ENCODE measurements at regions not wholly inside any gene's neighbourhood (a gene's known extent, or its start where the extent isn't known, plus 50 kb on each side); places are given as distances from the start of the nearest gene placed in this dataset.
"Not testable (repeated sequence)": the region's sequence is repeated elsewhere in the genome, so short reads cannot be mapped to it uniquely, and the experiment has no call there.

GRCh38 chr16:17780181-17780580, 309.4 kb upstream of the XYLT1 start:
- DNase-seq: no peak

DNA sequence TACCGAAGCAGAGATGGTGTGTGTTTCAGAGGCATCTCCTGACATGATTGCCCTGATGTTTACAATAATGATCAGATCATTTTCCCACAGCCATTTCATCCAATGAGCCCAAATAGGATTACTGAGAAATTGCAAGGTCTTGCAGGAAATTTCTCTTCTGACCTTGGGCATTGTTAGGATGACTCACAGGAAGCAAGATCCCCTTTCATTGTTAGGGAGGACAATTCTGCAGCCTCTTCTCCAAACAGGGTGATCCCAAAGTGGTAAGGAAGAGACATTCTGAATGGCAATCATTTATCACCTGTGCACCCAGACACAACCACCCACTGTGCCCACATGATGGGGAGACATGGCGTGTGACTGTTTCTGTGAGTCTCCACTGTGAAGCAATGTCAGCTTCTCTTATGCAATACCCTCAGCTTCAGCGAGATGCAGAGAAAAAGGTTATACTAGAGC, 306.7 kb upstream of the XYLT1 start:
- no peak for DNase-seq

- DNase-seq: no peak
Measured at GRCh38 chr16:17776888-17777287, 306.1 kb upstream of the XYLT1 start.

- no peak for DNase-seq
Measured at GRCh38 chr16:17776465-17776864, 305.7 kb upstream of the XYLT1 start.

DNA sequence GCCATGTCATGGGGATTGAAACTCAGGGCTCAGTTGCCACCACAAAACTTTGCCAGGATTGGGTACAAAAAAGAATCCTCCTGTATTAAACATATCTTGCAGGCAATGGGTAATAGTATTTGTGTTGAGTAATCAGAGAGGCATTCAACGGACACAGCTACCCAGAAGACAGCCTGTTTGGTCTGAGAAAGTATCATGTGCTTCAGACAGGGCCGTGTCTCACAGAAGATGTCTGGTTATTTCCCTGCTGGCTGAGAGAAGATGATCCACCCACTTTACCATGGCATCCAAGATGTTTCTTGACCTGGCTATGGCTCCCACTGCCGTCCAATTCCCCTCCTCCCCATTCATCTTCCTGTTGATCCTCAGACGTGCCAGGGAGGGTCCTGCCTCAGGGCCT, 304.3 kb upstream of the XYLT1 start:
- DNase-seq: no peak

GRCh38 chr16:17773698-17774101, 302.9 kb upstream of the XYLT1 start:
- no peak for DNase-seq

GRCh38 chr16:17770104-17770503, 299.3 kb upstream of the XYLT1 start:
- DNase-seq: no peak

DNA sequence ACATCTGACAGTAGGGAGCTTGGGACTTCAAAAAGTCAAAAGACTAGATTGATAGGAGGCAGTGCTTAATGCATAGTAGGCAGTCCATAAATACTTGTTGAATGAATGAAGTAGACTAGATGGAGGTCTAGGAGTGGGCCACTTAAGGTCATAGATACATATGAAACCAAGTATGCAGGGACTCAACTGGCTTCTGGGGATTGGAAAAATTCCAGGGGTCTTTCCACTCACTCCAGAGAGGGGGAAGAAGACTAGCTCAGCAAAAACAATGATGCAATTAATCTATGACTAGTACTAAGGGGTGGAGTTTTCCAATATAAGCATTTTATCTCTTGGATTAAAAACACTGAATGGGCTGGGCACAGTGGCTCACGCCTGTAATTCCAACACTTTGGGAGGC, 298.3 kb upstream of the XYLT1 start:
- no peak for DNase-seq

GRCh38 chr16:17768257-17768656, 297.5 kb upstream of the XYLT1 start:
- DNase-seq: no peak

GRCh38 chr16:17766012-17766411, 295.3 kb upstream of the XYLT1 start:
- no peak for DNase-seq

- DNase-seq: no peak
Measured at GRCh38 chr16:17759451-17760390, 289.0 kb upstream of the XYLT1 start.

GRCh38 chr16:17757808-17758207, 287.0 kb upstream of the XYLT1 start:
- DNase-seq: no peak

DNA sequence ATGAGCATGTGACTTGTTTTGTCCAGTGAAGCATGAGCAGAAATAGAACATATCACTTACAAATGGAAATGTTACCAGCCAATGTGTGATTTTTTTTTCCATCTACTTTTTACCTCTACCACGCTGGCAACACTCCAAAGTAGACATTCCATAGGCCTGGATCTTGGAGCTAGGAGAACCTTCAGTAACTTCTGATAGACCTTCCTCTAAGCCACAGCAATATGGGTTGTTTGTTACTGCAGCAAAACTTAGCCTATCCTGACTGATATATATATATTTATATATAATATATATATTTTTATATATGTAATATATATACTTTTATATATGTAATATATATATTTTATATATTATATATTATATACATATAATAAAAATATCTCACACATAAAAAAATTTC, 284.4 kb upstream of the XYLT1 start:
- no peak for DNase-seq

DNA sequence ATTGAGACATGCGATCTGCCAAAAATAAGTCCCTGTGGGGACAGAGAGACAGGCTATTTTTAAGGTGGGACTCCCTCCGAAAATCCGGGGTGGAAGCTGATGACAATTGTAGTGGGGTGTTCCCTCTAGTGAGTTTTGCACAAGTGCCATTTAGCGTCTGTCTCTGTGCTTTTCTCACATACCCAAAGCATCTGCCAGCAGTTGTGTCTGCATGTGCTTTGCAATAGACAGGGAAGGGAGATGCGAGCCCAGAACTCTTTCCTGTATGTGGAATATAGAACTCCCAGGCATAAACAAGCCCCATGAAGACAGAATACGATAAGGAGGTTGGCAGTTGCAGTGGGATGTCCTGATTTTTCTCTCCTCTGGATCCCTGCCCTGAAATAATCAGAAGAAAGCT, 282.7 kb upstream of the XYLT1 start:
- DNase-seq: no peak

- no peak for DNase-seq
Measured at GRCh38 chr16:17749706-17750105, 278.9 kb upstream of the XYLT1 start.

- DNase-seq: no peak
Measured at GRCh38 chr16:17748044-17748719, 277.4 kb upstream of the XYLT1 start.

- DNase-seq: no peak
Measured at GRCh38 chr16:17747081-17747756, 276.5 kb upstream of the XYLT1 start.

DNA sequence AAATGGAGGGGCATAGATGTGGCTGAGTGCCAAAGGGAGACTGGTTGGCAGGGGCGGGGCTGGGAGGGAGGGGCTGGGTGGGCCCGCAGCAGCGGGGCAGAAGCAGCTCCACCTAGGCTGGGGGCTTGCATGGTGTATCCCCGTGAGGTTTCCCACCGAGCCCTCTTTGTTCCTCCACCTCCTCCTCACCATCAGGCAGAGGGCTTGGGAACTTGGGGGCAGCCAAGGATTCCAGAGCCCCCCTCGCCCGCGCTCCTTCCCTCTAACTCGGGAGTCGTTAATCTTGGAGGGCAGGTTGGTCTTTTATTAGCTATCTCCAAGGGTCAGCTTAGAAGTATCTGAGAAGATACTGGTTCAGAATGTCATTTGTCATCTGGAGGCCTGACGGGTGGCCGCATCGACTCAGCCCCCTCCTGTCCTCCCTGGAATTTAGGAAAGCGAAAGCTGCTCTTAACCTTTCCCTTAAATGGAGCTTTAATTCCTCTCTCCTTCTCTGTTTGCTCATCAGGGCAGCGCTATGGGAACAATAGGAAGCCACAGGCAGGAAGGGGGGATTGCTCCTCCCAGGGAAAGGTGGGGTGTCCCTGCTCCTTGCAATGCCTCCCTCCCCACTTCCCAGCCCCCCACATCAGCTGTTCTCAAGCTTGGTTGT, 274.3 kb upstream of the XYLT1 start:
- DNase-seq: no peak

- no peak for DNase-seq
Measured at GRCh38 chr16:17743578-17743977, 272.8 kb upstream of the XYLT1 start.

- DNase-seq: no peak
Measured at GRCh38 chr16:17743158-17743557, 272.4 kb upstream of the XYLT1 start.

- not testable (repeated sequence) for DNase-seq
Measured at GRCh38 chr16:17735099-17735498, 264.3 kb upstream of the XYLT1 start.

DNA sequence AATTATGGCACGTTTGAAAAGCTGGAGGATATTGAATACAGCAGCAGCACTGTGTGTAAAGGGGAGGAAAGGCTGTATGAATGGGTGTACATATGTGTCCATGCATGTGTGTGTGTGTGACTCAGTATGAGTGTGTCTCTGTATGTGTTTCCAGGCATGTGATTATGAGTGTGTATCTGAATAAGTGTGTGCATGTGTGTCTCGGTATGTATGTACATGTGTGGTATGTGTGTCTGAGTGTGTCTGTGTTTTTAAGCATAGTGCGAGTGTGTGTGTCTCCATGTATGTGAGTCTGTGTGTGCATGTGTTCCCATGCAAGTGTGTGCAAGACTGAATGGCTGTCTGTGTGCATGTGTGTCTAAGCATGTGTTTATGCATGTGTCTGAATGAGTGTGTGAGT, 259.1 kb upstream of the XYLT1 start:
- DNase-seq: no peak

DNA sequence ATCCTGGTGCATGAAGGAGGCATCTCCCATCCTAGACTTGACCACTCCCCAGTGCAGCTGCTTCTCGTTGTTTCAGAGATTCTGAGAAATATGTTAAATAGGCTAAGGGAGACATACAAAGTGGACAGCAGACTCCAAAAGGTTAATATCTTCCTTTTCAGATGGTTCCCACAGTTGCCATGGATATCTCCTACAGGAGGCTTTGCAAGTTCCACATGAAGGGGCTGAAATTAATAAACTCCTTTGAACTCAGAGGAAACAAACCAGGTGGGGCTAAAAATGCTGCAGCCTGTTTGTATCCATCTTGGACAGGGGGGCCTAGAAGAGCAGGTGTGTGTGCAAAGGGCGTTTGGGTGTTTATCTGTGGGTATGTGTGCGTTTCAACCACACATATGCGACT, 257.4 kb upstream of the XYLT1 start:
- DNase-seq: no peak
